GM19351 (cell line): ENCODE measurements at regions not wholly inside any gene's neighbourhood (a gene's known extent, or its start where the extent isn't known, plus 50 kb on each side); places are given as distances from the start of the nearest gene placed in this dataset.
"Not testable (repeated sequence)": the region's sequence is repeated elsewhere in the genome, so short reads cannot be mapped to it uniquely, and the experiment has no call there.

Experiments
- ATAC-seq: cut with Tn5 transposase; IDR thresholded peaks from one replicate; pipeline ENCODE4 v1.9.1; 2021; ENCODE audit warnings: mild to moderate bottlenecking, moderate library complexity; ENCODE audit not compliant: unreplicated experiment

- ATAC-seq = no peak
Observed at GRCh38 chr5:68116408-68116807, 99.1 kb upstream of the PIK3R1 start.

- ATAC-seq = no peak
Observed at GRCh38 chr5:68115584-68115983, 100.0 kb upstream of the PIK3R1 start.

- no peak for ATAC-seq
Observed at GRCh38 chr5:68114378-68115040, 101.0 kb upstream of the PIK3R1 start.

GRCh38 chr5:68112658-68113057 is 102.9 kb upstream of the PIK3R1 start:
- no peak for ATAC-seq

- no peak for ATAC-seq
Observed at GRCh38 chr5:68110894-68111293, 104.7 kb upstream of the PIK3R1 start.

- no peak for ATAC-seq
Observed at GRCh38 chr5:68110264-68110663, 105.3 kb upstream of the PIK3R1 start.

GRCh38 chr5:68104217-68104616 is 111.3 kb upstream of the PIK3R1 start:
- not testable (repeated sequence) for ATAC-seq

- ATAC-seq = not testable (repeated sequence)
Observed at GRCh38 chr5:68103297-68103696, 112.3 kb upstream of the PIK3R1 start.

- no peak for ATAC-seq
Observed at GRCh38 chr5:68099327-68099726, 116.2 kb upstream of the PIK3R1 start.

GRCh38 chr5:68093455-68094159 is 121.9 kb upstream of the PIK3R1 start:
- no peak for ATAC-seq

- ATAC-seq = no peak
Observed at GRCh38 chr5:68088302-68088701, 127.3 kb upstream of the PIK3R1 start.

GRCh38 chr5:68087866-68088265 is 127.7 kb upstream of the PIK3R1 start:
- ATAC-seq = no peak

GRCh38 chr5:68086857-68087256 is 128.7 kb upstream of the PIK3R1 start:
- ATAC-seq = no peak

GRCh38 chr5:68086439-68086838 is 129.1 kb upstream of the PIK3R1 start:
- ATAC-seq = no peak

- no peak for ATAC-seq
Observed at GRCh38 chr5:68084396-68084795, 131.2 kb upstream of the PIK3R1 start.

- no peak for ATAC-seq
Observed at GRCh38 chr5:68080282-68081050, 135.1 kb upstream of the PIK3R1 start.

- no peak for ATAC-seq
Observed at GRCh38 chr5:68077349-68077894, 138.1 kb upstream of the PIK3R1 start.

GRCh38 chr5:68074633-68075032 is 140.9 kb upstream of the PIK3R1 start:
- no peak for ATAC-seq

- ATAC-seq = no peak
Observed at GRCh38 chr5:68074048-68074632, 141.4 kb upstream of the PIK3R1 start.

- ATAC-seq = no peak
Observed at GRCh38 chr5:68071736-68072135, 143.8 kb upstream of the PIK3R1 start.

GRCh38 chr5:68071282-68071632 is 144.3 kb upstream of the PIK3R1 start:
- no peak for ATAC-seq
